Activated CD4-positive, alpha-beta T cell treated with anti-CD3 and anti-CD28 coated beads, Interleukin-2, amount 50 U/mL, for 16 hours (primary cell): ENCODE measurements at regions not wholly inside any gene's neighbourhood (a gene's known extent, or its start where the extent isn't known, plus 50 kb on each side); places are given as distances from the start of the nearest gene placed in this dataset.
"Not testable (repeated sequence)": the region's sequence is repeated elsewhere in the genome, so short reads cannot be mapped to it uniquely, and the experiment has no call there.

ENCODE experiments used
- DNase-seq: peaks from one replicate; pipeline ENCODE4 v3.0.0-alpha.2; 2020

- no peak for DNase-seq
These were observed 210.7 kb upstream of the RND3 start for GRCh38 chr2:150698016-150698661.

- no peak for DNase-seq
These were observed 210.1 kb upstream of the RND3 start for GRCh38 chr2:150697596-150697995.

- DNase-seq = no peak
These were observed 208.1 kb upstream of the RND3 start for GRCh38 chr2:150695451-150696135.

- DNase-seq = no peak
These were observed 206.1 kb upstream of the RND3 start for GRCh38 chr2:150693556-150693955.

- no peak for DNase-seq
These were observed 203.4 kb upstream of the RND3 start for GRCh38 chr2:150690870-150691269.

- DNase-seq = no peak
These were observed 202.8 kb upstream of the RND3 start for GRCh38 chr2:150690261-150690660.

GRCh38 chr2:150689590-150689989, 202.1 kb upstream of the RND3 start:
- DNase-seq = no peak

- DNase-seq = no peak
These were observed 200.5 kb upstream of the RND3 start for GRCh38 chr2:150688016-150688415.

GRCh38 chr2:150686391-150686790, 198.9 kb upstream of the RND3 start:
- no peak for DNase-seq

- DNase-seq = no peak
These were observed 193.8 kb upstream of the RND3 start for GRCh38 chr2:150681120-150681804.

GRCh38 chr2:150679456-150680120, 192.1 kb upstream of the RND3 start:
- no peak for DNase-seq

GRCh38 chr2:150677551-150677950, 190.1 kb upstream of the RND3 start:
- DNase-seq = no peak

- no peak for DNase-seq
These were observed 189.4 kb upstream of the RND3 start for GRCh38 chr2:150676747-150677383.

- DNase-seq = no peak
These were observed 188.3 kb upstream of the RND3 start for GRCh38 chr2:150675807-150676206.

GRCh38 chr2:150674283-150674682, 186.8 kb upstream of the RND3 start:
- no peak for DNase-seq

- DNase-seq = no peak
These were observed 184.8 kb upstream of the RND3 start for GRCh38 chr2:150672311-150672710.

- DNase-seq = no peak
These were observed 182.0 kb upstream of the RND3 start for GRCh38 chr2:150669492-150669891.

GRCh38 chr2:150667039-150667438, 179.6 kb upstream of the RND3 start:
- not testable (repeated sequence) for DNase-seq

GRCh38 chr2:150663143-150663542, 175.7 kb upstream of the RND3 start:
- no peak for DNase-seq

GRCh38 chr2:150656002-150656401, 168.5 kb upstream of the RND3 start:
- DNase-seq = no peak

- DNase-seq = no peak
These were observed 165.9 kb upstream of the RND3 start for GRCh38 chr2:150653351-150653750.

GRCh38 chr2:150647943-150648342, 160.5 kb upstream of the RND3 start:
- no peak for DNase-seq

- DNase-seq = no peak
These were observed 159.3 kb upstream of the RND3 start for GRCh38 chr2:150646746-150647145.
